ENCODE measurements at regions not wholly inside any gene's neighbourhood (a gene's known extent, or its start where the extent isn't known, plus 50 kb on each side); places are given as distances from the start of the nearest gene placed in this dataset.

- no peak for TF ChIP-seq ZNF565 (CRISPR knock-in tag; conservative IDR thresholded peaks at IDR 0.05; ENCODE audit: low read depth)
- no peak for TF ChIP-seq ZNF70 (CRISPR knock-in tag; IDR thresholded peaks at IDR 0.05)
- TF ChIP-seq BACH2 (CRISPR knock-in tag; IDR thresholded peaks at IDR 0.05; ENCODE audit: borderline replicate concordance) = no peak
- no peak for TF ChIP-seq GLIS3 (CRISPR knock-in tag; IDR thresholded peaks at IDR 0.05)
- TF ChIP-seq OSR1 (CRISPR knock-in tag; IDR thresholded peaks at IDR 0.05) = no peak
- TF ChIP-seq TOX (CRISPR knock-in tag; IDR thresholded peaks at IDR 0.05; ENCODE audit: borderline replicate concordance) = no peak
These were observed 295.0 kb upstream of the HDAC4 start (continued) for GRCh38 chr2:239695728-239696240.

GRCh38 chr2:239695106-239695727, 294.4 kb upstream of the HDAC4 start:
- TF ChIP-seq POU6F1 (CRISPR knock-in tag; IDR thresholded peaks at IDR 0.05; ENCODE audit: borderline replicate concordance, low read depth) (no peak), ZFP3 (CRISPR knock-in tag; IDR thresholded peaks at IDR 0.05) (no peak), GLIS3 (CRISPR knock-in tag; IDR thresholded peaks at IDR 0.05) (no peak), ESRRG (CRISPR knock-in tag; IDR thresholded peaks at IDR 0.05) (no peak), ZC3H10 (CRISPR knock-in tag; IDR thresholded peaks at IDR 0.05) (no peak), ISL1 (CRISPR knock-in tag; IDR thresholded peaks at IDR 0.05) (no peak), RARB (CRISPR knock-in tag; IDR thresholded peaks at IDR 0.05) (no peak), ZFP30 (CRISPR knock-in tag; IDR thresholded peaks at IDR 0.05) (no peak), BACH2 (CRISPR knock-in tag; IDR thresholded peaks at IDR 0.05; ENCODE audit: borderline replicate concordance) (no peak), ZNF8 (CRISPR knock-in tag; IDR thresholded peaks at IDR 0.05) (no peak), TOX (CRISPR knock-in tag; IDR thresholded peaks at IDR 0.05; ENCODE audit: borderline replicate concordance) (no peak), SNAI2 (CRISPR knock-in tag; IDR thresholded peaks at IDR 0.05) (no peak), TCF4 (CRISPR knock-in tag; IDR thresholded peaks at IDR 0.05; ENCODE audit: borderline replicate concordance) (no peak), ARNTL (CRISPR knock-in tag; IDR thresholded peaks at IDR 0.05; ENCODE audit: borderline replicate concordance, low read depth) (no peak), CSDC2 (CRISPR knock-in tag; IDR thresholded peaks at IDR 0.05) (no peak), PATZ1 (CRISPR knock-in tag; IDR thresholded peaks at IDR 0.05; ENCODE audit: borderline replicate concordance) (no peak)
- TF ChIP-seq, protein P1, sequence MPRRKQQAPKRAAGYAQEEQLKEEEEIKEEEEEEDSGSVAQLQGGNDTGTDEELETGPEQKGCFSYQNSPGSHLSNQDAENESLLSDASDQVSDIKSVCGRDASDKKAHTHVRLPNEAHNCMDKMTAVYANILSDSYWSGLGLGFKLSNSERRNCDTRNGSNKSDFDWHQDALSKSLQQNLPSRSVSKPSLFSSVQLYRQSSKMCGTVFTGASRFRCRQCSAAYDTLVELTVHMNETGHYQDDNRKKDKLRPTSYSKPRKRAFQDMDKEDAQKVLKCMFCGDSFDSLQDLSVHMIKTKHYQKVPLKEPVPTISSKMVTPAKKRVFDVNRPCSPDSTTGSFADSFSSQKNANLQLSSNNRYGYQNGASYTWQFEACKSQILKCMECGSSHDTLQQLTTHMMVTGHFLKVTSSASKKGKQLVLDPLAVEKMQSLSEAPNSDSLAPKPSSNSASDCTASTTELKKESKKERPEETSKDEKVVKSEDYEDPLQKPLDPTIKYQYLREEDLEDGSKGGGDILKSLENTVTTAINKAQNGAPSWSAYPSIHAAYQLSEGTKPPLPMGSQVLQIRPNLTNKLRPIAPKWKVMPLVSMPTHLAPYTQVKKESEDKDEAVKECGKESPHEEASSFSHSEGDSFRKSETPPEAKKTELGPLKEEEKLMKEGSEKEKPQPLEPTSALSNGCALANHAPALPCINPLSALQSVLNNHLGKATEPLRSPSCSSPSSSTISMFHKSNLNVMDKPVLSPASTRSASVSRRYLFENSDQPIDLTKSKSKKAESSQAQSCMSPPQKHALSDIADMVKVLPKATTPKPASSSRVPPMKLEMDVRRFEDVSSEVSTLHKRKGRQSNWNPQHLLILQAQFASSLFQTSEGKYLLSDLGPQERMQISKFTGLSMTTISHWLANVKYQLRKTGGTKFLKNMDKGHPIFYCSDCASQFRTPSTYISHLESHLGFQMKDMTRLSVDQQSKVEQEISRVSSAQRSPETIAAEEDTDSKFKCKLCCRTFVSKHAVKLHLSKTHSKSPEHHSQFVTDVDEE (CRISPR knock-in tag; IDR thresholded peaks at IDR 0.05) = no peak
- TF ChIP-seq, protein P2, sequence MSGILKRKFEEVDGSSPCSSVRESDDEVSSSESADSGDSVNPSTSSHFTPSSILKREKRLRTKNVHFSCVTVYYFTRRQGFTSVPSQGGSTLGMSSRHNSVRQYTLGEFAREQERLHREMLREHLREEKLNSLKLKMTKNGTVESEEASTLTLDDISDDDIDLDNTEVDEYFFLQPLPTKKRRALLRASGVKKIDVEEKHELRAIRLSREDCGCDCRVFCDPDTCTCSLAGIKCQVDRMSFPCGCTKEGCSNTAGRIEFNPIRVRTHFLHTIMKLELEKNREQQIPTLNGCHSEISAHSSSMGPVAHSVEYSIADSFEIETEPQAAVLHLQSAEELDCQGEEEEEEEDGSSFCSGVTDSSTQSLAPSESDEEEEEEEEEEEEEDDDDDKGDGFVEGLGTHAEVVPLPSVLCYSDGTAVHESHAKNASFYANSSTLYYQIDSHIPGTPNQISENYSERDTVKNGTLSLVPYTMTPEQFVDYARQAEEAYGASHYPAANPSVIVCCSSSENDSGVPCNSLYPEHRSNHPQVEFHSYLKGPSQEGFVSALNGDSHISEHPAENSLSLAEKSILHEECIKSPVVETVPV (CRISPR knock-in tag; IDR thresholded peaks at IDR 0.05) = no peak
- no peak for ATAC-seq

DNA sequence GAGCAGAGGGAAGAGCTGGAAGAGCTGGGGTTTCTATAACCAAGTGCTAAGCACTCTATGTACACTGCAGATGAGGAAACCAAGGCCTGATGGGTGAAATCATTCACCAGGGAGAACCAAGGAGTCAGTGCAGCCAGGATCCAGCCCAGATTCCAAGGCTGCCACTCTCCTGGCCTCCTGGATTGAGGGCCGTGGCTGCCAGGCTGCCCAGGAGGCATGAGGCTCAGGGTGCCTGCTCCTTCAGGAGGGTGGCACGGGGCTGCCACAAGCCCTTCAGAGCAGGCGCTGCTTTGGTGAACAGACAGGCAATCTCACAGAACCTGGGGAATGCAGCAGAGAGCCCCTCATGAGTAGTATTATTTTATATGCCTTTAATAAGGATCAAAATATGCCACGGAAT, 293.7 kb upstream of the HDAC4 start:
- TF ChIP-seq ZNF8 (CRISPR knock-in tag; IDR thresholded peaks at IDR 0.05) = no peak
- no peak for TF ChIP-seq ISL1 (CRISPR knock-in tag; IDR thresholded peaks at IDR 0.05)
- no peak for TF ChIP-seq ZC3H10 (CRISPR knock-in tag; IDR thresholded peaks at IDR 0.05)
- TF ChIP-seq PPARA (CRISPR knock-in tag; IDR thresholded peaks at IDR 0.05; ENCODE audit: borderline replicate concordance) = no peak
- no peak for ATAC-seq
